Brain pericyte (primary cell): ENCODE measurements at regions not wholly inside any gene's neighbourhood (a gene's known extent, or its start where the extent isn't known, plus 50 kb on each side); places are given as distances from the start of the nearest gene placed in this dataset.

Source experiments
- DNase-seq: peaks from one replicate; pipeline ENCODE4 v3.0.0-alpha.2; 2012; ENCODE audit warnings: low read depth, low spot score

- no peak for DNase-seq
These were observed 548.5 kb downstream of the SOX6 start for GRCh38 chr11:15807827-15808226.

- no peak for DNase-seq
These were observed 546.3 kb downstream of the SOX6 start for GRCh38 chr11:15810082-15810481.

GRCh38 chr11:15810525-15810924 lies 545.8 kb downstream of the SOX6 start:
- DNase-seq, result no peak

GRCh38 chr11:15815246-15816195 lies 540.8 kb downstream of the SOX6 start:
- no peak for DNase-seq

GRCh38 chr11:15816260-15816871 lies 540.0 kb downstream of the SOX6 start:
- peak; percentile 60 for DNase-seq

- no peak for DNase-seq
These were observed 539.3 kb downstream of the SOX6 start for GRCh38 chr11:15817001-15817400.

GRCh38 chr11:15818132-15818842 lies 538.1 kb downstream of the SOX6 start:
- no peak for DNase-seq

GRCh38 chr11:15819679-15820286 lies 536.6 kb downstream of the SOX6 start:
- no peak for DNase-seq

- no peak for DNase-seq
These were observed 534.9 kb downstream of the SOX6 start for GRCh38 chr11:15821451-15821850.

GRCh38 chr11:15824060-15824459 lies 532.3 kb downstream of the SOX6 start:
- no peak for DNase-seq

- DNase-seq, result no peak
These were observed 530.2 kb downstream of the SOX6 start for GRCh38 chr11:15825976-15826650.

- no peak for DNase-seq
These were observed 529.5 kb downstream of the SOX6 start for GRCh38 chr11:15826826-15827225.

GRCh38 chr11:15828215-15828853 lies 528.0 kb downstream of the SOX6 start:
- no peak for DNase-seq

GRCh38 chr11:15829312-15829711 lies 527.0 kb downstream of the SOX6 start:
- no peak for DNase-seq

- no peak for DNase-seq
These were observed 525.5 kb downstream of the SOX6 start for GRCh38 chr11:15830741-15831428.

- no peak for DNase-seq
These were observed 520.4 kb downstream of the SOX6 start for GRCh38 chr11:15835788-15836411.

GRCh38 chr11:15836795-15837194 lies 519.6 kb downstream of the SOX6 start:
- DNase-seq, result no peak

- no peak for DNase-seq
These were observed 518.4 kb downstream of the SOX6 start for GRCh38 chr11:15837901-15838489.

- DNase-seq, result no peak
These were observed 517.3 kb downstream of the SOX6 start for GRCh38 chr11:15839061-15839460.
